Parathyroid adenoma (tissue), 2 donors: ENCODE measurements at regions not wholly inside any gene's neighbourhood (a gene's known extent, or its start where the extent isn't known, plus 50 kb on each side); places are given as distances from the start of the nearest gene placed in this dataset.

Source experiments
- H2AFZ ChIP-seq: fragments of 300-600 bp; sonication (generic); one replicate; pipeline ENCODE4 v1.7.0; 2017; ENCODE audit warnings: antibody characterized with exemption, mild to moderate bottlenecking
- H3K27ac ChIP-seq: fragments of 300-600 bp; sonication (generic); one replicate; pipeline ENCODE4 v1.7.0; 2017
- H3K27me3 ChIP-seq: fragments of 300-600 bp; sonication (generic); one replicate; pipeline ENCODE4 v1.7.0; 2017; ENCODE audit warnings: low read length; ENCODE audit not compliant: control insufficient read depth, insufficient read depth
- H3K36me3 ChIP-seq: fragments of 300-600 bp; sonication (generic); one replicate; pipeline ENCODE4 v1.7.0; 2017; ENCODE audit warnings: low read length; ENCODE audit not compliant: control insufficient read depth, insufficient read depth
- H3K4me1 ChIP-seq: fragments of 300-600 bp; sonication (generic); one replicate; pipeline ENCODE4 v1.7.0; 2017; ENCODE audit warnings: control low read depth
- H3K4me2 ChIP-seq: fragments of 300-600 bp; sonication (generic); one replicate; pipeline ENCODE4 v1.7.0; 2017; ENCODE audit warnings: low read length
- H3K4me3 ChIP-seq: fragments of 300-600 bp; sonication (generic); one replicate; pipeline ENCODE4 v1.7.0; 2017; ENCODE audit warnings: low read depth, low read length
- H3K79me2 ChIP-seq: fragments of 300-600 bp; sonication (generic); one replicate; pipeline ENCODE4 v1.7.0; 2017; ENCODE audit warnings: control low read depth
- H3K9ac ChIP-seq: fragments of 300-600 bp; sonication (generic); one replicate; pipeline ENCODE4 v1.7.0; 2017; ENCODE audit warnings: mild to moderate bottlenecking
- H3K9me3 ChIP-seq: fragments of 300-600 bp; sonication (generic); one replicate; pipeline ENCODE4 v1.7.0; 2017; ENCODE audit warnings: low read length; ENCODE audit not compliant: control insufficient read depth
- CTCF ChIP-seq: fragments of 300-600 bp; sonication (generic); IDR thresholded peaks from one replicate; pipeline ENCODE4 v1.7.0; 2017; ENCODE audit warnings: antibody characterized with exemption, mild to moderate bottlenecking
- donor health status: primary hyperparathyroidism.

DNA sequence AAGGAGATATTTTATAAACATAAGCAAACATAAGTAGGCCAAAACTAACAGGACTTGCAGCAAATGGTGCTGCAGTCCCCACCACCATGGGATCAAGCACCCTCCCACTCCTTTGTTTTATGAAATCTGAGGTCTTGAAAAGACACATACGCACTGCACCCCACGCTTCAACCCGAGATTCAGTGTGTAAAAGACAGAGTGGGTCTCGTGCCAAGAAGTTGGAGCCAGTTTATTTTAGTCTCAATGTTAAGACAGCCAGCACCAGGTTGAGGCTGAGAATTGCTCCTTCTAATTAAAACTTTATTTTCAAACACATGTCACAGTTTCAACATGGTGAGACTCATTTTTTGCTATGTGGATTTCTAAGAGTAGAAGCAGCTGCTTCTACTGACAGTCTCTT lies 139.1 kb upstream of the TIAM1 start:
- Histone ChIP-seq H3K36me3 (no peaks in the 10 kb centered on the region), H3K27ac (no peak overlapping the region), H3K9me3 (no peaks in the 10 kb centered on the region), H3K27me3 (no peaks in the 10 kb centered on the region), H2AFZ (no peak overlapping the region), H3K79me2 (no peaks in the 10 kb centered on the region), H3K4me1 (no peaks in the 10 kb centered on the region), H3K9ac (no peak overlapping the region), H3K4me2 (no peak overlapping the region), H3K4me3 (no peak overlapping the region)
- no peak for TF ChIP-seq CTCF

DNA sequence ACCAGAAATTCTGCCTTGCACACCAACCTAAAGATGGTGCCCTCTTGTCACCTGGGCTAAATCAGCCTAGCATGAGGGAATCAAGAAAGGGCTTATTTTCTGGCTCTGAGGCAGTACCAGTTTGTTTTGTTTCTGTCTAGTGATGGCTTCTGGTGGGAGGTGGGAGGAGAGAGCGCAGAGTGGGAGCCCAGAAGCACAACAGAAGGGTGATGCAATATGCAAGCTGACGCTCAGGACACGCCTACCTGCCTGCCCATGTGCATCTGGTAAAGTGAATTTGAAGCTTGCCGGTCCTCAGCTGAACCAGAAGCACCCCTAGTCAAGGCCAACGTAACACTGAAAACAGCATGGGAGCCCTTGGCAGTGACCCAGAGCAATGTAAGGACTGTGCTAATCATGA lies 138.4 kb upstream of the TIAM1 start:
- Histone ChIP-seq H3K4me2 (no peak overlapping the region), H3K9ac (no peak overlapping the region), H3K79me2 (no peaks in the 10 kb centered on the region), H3K4me3 (no peak overlapping the region), H3K36me3 (no peaks in the 10 kb centered on the region), H2AFZ (no peak overlapping the region), H3K4me1 (no peaks in the 10 kb centered on the region), H3K27ac (no peak overlapping the region), H3K9me3 (no peaks in the 10 kb centered on the region), H3K27me3 (no peaks in the 10 kb centered on the region)
- no peak for TF ChIP-seq CTCF

- Histone ChIP-seq H3K4me1 (no peaks in the 10 kb centered on the region), H3K9ac (no peak overlapping the region), H3K27ac (no peak overlapping the region), H3K9me3 (no peaks in the 10 kb centered on the region), H2AFZ (no peak overlapping the region), H3K36me3 (no peaks in the 10 kb centered on the region), H3K4me3 (no peak overlapping the region), H3K79me2 (no peaks in the 10 kb centered on the region), H3K4me2 (no peak overlapping the region), H3K27me3 (no peaks in the 10 kb centered on the region)
- TF ChIP-seq CTCF: no peak
These were observed 136.2 kb upstream of the TIAM1 start for GRCh38 chr21:31480228-31480627.

DNA sequence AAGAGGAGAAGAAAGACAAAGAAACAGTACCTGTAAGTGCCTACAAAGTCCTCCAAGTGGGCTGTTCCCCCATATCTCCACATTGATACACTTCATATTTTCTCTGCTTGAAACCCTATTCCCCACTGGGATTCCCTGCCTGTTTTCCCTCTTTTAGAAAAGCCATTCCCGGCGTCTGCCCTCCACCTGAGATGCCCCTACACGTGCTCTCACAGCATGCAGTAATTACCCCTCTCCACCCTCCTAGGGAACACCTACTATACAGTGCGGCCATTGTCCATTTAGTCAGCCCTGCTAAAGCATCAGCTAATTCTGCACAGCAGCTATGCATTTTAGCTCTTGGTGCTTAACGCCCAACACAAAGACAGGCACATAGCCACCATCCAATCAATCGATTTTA lies 135.7 kb upstream of the TIAM1 start:
- H3K36me3 ChIP-seq: no peaks in the 10 kb centered on the region
- H2AFZ ChIP-seq: no peak overlapping the region
- no peaks in the 10 kb centered on the region for H3K9me3 ChIP-seq
- no peaks in the 10 kb centered on the region for H3K4me1 ChIP-seq
- H3K27me3 ChIP-seq: no peaks in the 10 kb centered on the region
- no peak overlapping the region for H3K4me2 ChIP-seq
- TF ChIP-seq CTCF: no peak
- no peak overlapping the region for H3K9ac ChIP-seq
- H3K27ac ChIP-seq: no peak overlapping the region
- no peak overlapping the region for H3K4me3 ChIP-seq
- H3K79me2 ChIP-seq: no peaks in the 10 kb centered on the region

GRCh38 chr21:31479222-31479621 lies 135.2 kb upstream of the TIAM1 start:
- TF ChIP-seq CTCF: no peak
- no peaks in the 10 kb centered on the region for H3K27me3 ChIP-seq
- no peak overlapping the region for H2AFZ ChIP-seq
- no peak overlapping the region for H3K4me2 ChIP-seq
- H3K4me1 ChIP-seq: no peaks in the 10 kb centered on the region
- H3K9ac ChIP-seq: no peak overlapping the region
- no peak overlapping the region for H3K27ac ChIP-seq
- no peaks in the 10 kb centered on the region for H3K9me3 ChIP-seq
- no peaks in the 10 kb centered on the region for H3K36me3 ChIP-seq
- no peak overlapping the region for H3K4me3 ChIP-seq
- no peaks in the 10 kb centered on the region for H3K79me2 ChIP-seq
